Stomach smooth muscle (tissue), 2 donors: ENCODE measurements at regions not wholly inside any gene's neighbourhood (a gene's known extent, or its start where the extent isn't known, plus 50 kb on each side); places are given as distances from the start of the nearest gene placed in this dataset.
"Not testable (repeated sequence)": the region's sequence is repeated elsewhere in the genome, so short reads cannot be mapped to it uniquely, and the experiment has no call there.

ENCODE experiments used
- H3K27ac ChIP-seq: one replicate; pipeline ENCODE4 v1.7.0; 2013; ENCODE audit warnings: mild to moderate bottlenecking, low read length, inconsistent platforms
- H3K27me3 ChIP-seq, 2 donors: one replicate each; pipeline ENCODE4 v1.7.0; 2013; ENCODE audit warnings: low read length in 2 of 2; ENCODE audit not compliant: insufficient read depth in 2 of 2, control insufficient read depth in 1 of 2
- H3K36me3 ChIP-seq, 2 donors: one replicate each; pipeline ENCODE4 v1.7.0; 2013; ENCODE audit warnings: low read length in 2 of 2; ENCODE audit not compliant: control insufficient read depth in 2 of 2, insufficient read depth in 2 of 2
- H3K4me1 ChIP-seq: one replicate; pipeline ENCODE4 v1.7.0; 2013; ENCODE audit warnings: low read length; ENCODE audit not compliant: control insufficient read depth, insufficient read depth
- H3K4me3 ChIP-seq, 2 donors: one replicate each; pipeline ENCODE4 v1.7.0; 2013; ENCODE audit warnings: low read length in 2 of 2
- H3K9ac ChIP-seq, 2 donors: one replicate each; pipeline ENCODE4 v1.7.0; 2013; ENCODE audit warnings: low read length in 2 of 2, mild to moderate bottlenecking in 1 of 2
- H3K9me3 ChIP-seq, 2 donors: one replicate each; pipeline ENCODE4 v1.7.0; 2013; ENCODE audit warnings: low read length in 2 of 2; ENCODE audit not compliant: control insufficient read depth in 2 of 2
- donor health status: healthy.
- donor health status: Pancreatic carcinoma.

- H3K9me3 ChIP-seq: no peaks in the 10 kb centered on the region
- H3K27ac ChIP-seq: no peak overlapping the region
- H3K36me3 ChIP-seq: no peaks in the 10 kb centered on the region
- H3K4me1 ChIP-seq: no peaks in the 10 kb centered on the region
- H3K4me3 ChIP-seq: no peak overlapping the region
- H3K9ac ChIP-seq: no peak overlapping the region
- no peaks in the 10 kb centered on the region for H3K27me3 ChIP-seq
Observed at GRCh38 chrX:73962948-73963347, 110.4 kb upstream of the XIST start.

DNA sequence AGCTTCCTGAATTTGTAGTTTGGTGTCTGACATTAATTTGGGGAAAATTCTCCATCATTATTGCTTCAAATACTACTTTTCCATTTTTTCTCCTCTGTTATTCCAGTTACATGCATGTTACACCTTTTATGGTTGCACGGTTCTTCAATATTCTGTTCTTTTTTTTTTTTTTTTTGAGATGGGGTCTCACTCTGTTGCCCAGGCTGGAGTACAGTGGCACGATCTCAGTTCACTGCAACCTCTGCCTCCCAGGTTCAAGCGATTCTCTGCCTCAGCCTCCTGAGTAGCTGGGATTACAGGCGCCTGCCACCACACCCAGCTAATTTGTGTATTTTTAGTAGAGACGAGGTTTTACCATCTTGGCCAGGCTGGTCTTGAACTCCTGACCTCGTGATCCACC is 109.4 kb upstream of the XIST start:
- H3K27ac ChIP-seq, H3K4me1 ChIP-seq, H3K27me3 ChIP-seq, H3K36me3 ChIP-seq, H3K9ac ChIP-seq, H3K4me3 ChIP-seq, H3K9me3 ChIP-seq: not testable (repeated sequence)

DNA sequence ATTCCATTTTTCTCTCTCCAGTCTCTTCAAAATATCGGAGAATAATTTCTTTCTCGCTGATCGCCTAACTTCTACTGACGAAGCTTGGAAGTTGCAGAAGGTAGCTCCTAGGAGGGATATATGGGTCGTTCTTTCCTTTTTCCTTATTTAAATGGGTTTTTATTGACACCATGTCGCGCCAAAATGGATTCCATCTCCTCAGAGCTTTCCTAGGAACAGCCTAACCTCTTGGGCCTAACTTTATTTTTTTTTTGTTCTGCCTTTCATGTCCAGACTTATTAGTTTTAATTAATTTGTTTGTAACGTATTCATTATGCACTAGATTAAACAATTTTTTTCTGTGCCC is 92.0 kb upstream of the XIST start:
- Histone ChIP-seq H3K4me1 (peaks cover 6% of the 10 kb centered on the region), H3K27ac (peak overlapping the region; percentile 80), H3K9ac (peak overlapping the region; percentile 76 to 98), H3K4me3 (peak overlapping the region; percentile 98 to 99), H3K9me3 (no peaks in the 10 kb centered on the region), H3K36me3 (peaks cover 0 to 5% of the 10 kb centered on the region in 2 donors), H3K27me3 (no peaks in the 10 kb centered on the region)

- H3K9ac ChIP-seq: peak overlapping the region; percentile 76 to 98
- H3K36me3 ChIP-seq: no peaks in the 10 kb centered on the region
- no peaks in the 10 kb centered on the region for H3K27me3 ChIP-seq
- peak overlapping the region; percentile 98 to 99 for H3K4me3 ChIP-seq
- H3K4me1 ChIP-seq: peaks cover 6% of the 10 kb centered on the region
- H3K9me3 ChIP-seq: no peaks in the 10 kb centered on the region
- peak overlapping the region; percentile 80 for H3K27ac ChIP-seq
Observed at GRCh38 chrX:73943693-73944562, 91.4 kb upstream of the XIST start.

- Histone ChIP-seq H3K4me3 (no peak overlapping the region), H3K27me3 (no peaks in the 10 kb centered on the region), H3K9ac (no peak overlapping the region), H3K4me1 (peaks cover 6% of the 10 kb centered on the region), H3K36me3 (no peaks in the 10 kb centered on the region), H3K27ac (no peak overlapping the region), H3K9me3 (no peaks in the 10 kb centered on the region)
Observed at GRCh38 chrX:73940893-73941470, 88.5 kb upstream of the XIST start.

- H3K4me3 ChIP-seq, H3K27me3 ChIP-seq, H3K36me3 ChIP-seq: not testable (repeated sequence)
Observed at GRCh38 chrX:73937843-73938242, 85.3 kb upstream of the XIST start.

GRCh38 chrX:73932522-73932921 is 80.0 kb upstream of the XIST start:
- no peak overlapping the region for H3K9ac ChIP-seq
- H3K4me1 ChIP-seq: no peaks in the 10 kb centered on the region
- no peaks in the 10 kb centered on the region for H3K36me3 ChIP-seq
- H3K4me3 ChIP-seq: no peak overlapping the region
- H3K9me3 ChIP-seq: no peaks in the 10 kb centered on the region
- no peak overlapping the region for H3K27ac ChIP-seq
- H3K27me3 ChIP-seq: peaks cover 0 to 4% of the 10 kb centered on the region in 2 donors

More at GRCh38 chrX:73937843-73938242, 85.3 kb upstream of the XIST start:
- not testable (repeated sequence) for H3K27ac ChIP-seq, H3K9ac ChIP-seq, H3K4me1 ChIP-seq, H3K9me3 ChIP-seq

- Histone ChIP-seq H3K36me3 (no peaks in the 10 kb centered on the region), H3K9ac (no peak overlapping the region), H3K4me1 (no peaks in the 10 kb centered on the region), H3K4me3 (no peak overlapping the region), H3K9me3 (no peaks in the 10 kb centered on the region), H3K27ac (no peak overlapping the region), H3K27me3 (peaks cover 0 to 4% of the 10 kb centered on the region in 2 donors)
Observed at GRCh38 chrX:73930300-73930699, 77.8 kb upstream of the XIST start.

DNA sequence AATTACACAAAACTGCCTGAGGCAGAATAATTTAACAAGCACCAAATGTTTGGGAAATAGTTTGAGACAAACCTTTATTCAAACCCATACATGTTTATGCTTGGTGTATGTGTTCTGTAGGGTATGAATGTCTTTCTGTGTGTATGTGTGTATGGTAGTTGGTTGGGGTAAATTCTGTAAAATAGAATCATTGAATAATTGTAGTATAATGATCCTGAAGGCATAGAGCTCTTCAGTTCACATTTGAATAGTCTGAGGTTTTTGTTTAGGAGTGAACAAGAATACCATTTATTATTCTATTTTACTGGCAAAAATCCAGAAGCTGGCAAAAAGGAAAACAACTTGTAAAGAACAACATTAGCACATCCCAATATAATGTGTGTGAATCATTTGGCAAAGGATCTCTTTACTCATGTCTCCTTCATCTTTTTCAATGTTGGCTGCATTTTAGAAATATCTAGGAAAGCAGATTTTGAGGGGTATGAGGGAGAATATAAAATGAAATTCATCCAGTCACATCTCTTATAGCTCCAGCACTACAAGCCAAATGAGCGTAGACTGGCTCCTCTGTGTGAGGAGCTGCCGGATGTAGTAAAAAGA is 70.4 kb upstream of the XIST start:
- H3K9ac ChIP-seq: no peak overlapping the region
- H3K36me3 ChIP-seq: no peaks in the 10 kb centered on the region
- H3K4me1 ChIP-seq: no peaks in the 10 kb centered on the region
- peaks cover 0 to 2% of the 10 kb centered on the region in 2 donors for H3K27me3 ChIP-seq
- H3K9me3 ChIP-seq: peaks cover 0 to 3% of the 10 kb centered on the region in 2 donors
- no peak overlapping the region for H3K4me3 ChIP-seq
- no peak overlapping the region for H3K27ac ChIP-seq

- peaks cover 0 to 2% of the 10 kb centered on the region in 2 donors for H3K27me3 ChIP-seq
Observed at GRCh38 chrX:73916931-73917667, 64.6 kb upstream of the XIST start.

More at GRCh38 chrX:73916931-73917667, 64.6 kb upstream of the XIST start:
- Histone ChIP-seq H3K4me1 (no peaks in the 10 kb centered on the region), H3K4me3 (no peak overlapping the region), H3K27ac (no peak overlapping the region), H3K9ac (no peak overlapping the region), H3K9me3 (peaks cover 0 to 1% of the 10 kb centered on the region in 2 donors), H3K36me3 (no peaks in the 10 kb centered on the region)
